H9 (cell line): ENCODE measurements at regions not wholly inside any gene's neighbourhood (a gene's known extent, or its start where the extent isn't known, plus 50 kb on each side); places are given as distances from the start of the nearest gene placed in this dataset.

Source experiments
- DNase-seq: peaks from one replicate; pipeline ENCODE4 v3.0.0-alpha.2; 2017
- H2AFZ ChIP-seq: one replicate; pipeline ENCODE4 v1.6.1; 2013; ENCODE audit warnings: mild to moderate bottlenecking, low read length, control low read depth, moderate library complexity
- H2AK5ac ChIP-seq: 2 replicates; pipeline ENCODE4 v1.6.1; 2013; ENCODE audit warnings: low read length, control low read depth, mixed read lengths; ENCODE audit not compliant: insufficient read length
- H2BK120ac ChIP-seq: one replicate; pipeline ENCODE4 v1.6.1; 2013; ENCODE audit warnings: low read depth, mild to moderate bottlenecking, low read length, control low read depth, inconsistent platforms; ENCODE audit not compliant: poor library complexity, severe bottlenecking
- H2BK12ac ChIP-seq: 2 replicates; pipeline ENCODE4 v1.6.1; 2013; ENCODE audit warnings: low read length, control low read depth, mixed read lengths, low read depth; ENCODE audit not compliant: insufficient read length
- H2BK15ac ChIP-seq: 2 replicates; pipeline ENCODE4 v1.6.1; 2013; ENCODE audit warnings: low read depth, low read length, control low read depth
- H2BK20ac ChIP-seq: one replicate; pipeline ENCODE4 v1.6.1; 2013; ENCODE audit warnings: low read depth, mild to moderate bottlenecking, low read length, control low read depth, inconsistent platforms; ENCODE audit not compliant: poor library complexity, severe bottlenecking
- H2BK5ac ChIP-seq: 2 replicates; pipeline ENCODE4 v1.6.1; 2013; ENCODE audit warnings: low read length, control low read depth, mixed read lengths; ENCODE audit not compliant: insufficient read length
- H3K14ac ChIP-seq: 2 replicates; pipeline ENCODE4 v1.6.1; 2013; ENCODE audit warnings: low read length, control low read depth; ENCODE audit not compliant: insufficient read depth
- H3K18ac ChIP-seq: 2 replicates; pipeline ENCODE4 v1.6.1; 2013; ENCODE audit warnings: low read depth, mild to moderate bottlenecking, mixed read lengths, low read length, control low read depth; ENCODE audit not compliant: insufficient read length
- H3K23ac ChIP-seq: 2 replicates; pipeline ENCODE4 v1.6.1; 2013; ENCODE audit warnings: low read length, control low read depth, mixed read lengths, low read depth; ENCODE audit not compliant: insufficient read length
- H3K23me2 ChIP-seq: 2 replicates; pipeline ENCODE4 v1.6.1; 2013; ENCODE audit warnings: low read depth, mild to moderate bottlenecking, mixed read lengths, low read length, control low read depth; ENCODE audit not compliant: insufficient read length, poor library complexity, severe bottlenecking
- H3K27ac ChIP-seq: 2 replicates; pipeline ENCODE4 v1.5.1; 2013; ENCODE audit warnings: low read length, control low read depth, mixed read lengths, low read depth; ENCODE audit not compliant: insufficient read length
- H3K27me3 ChIP-seq: 2 replicates; pipeline ENCODE4 v1.6.1; 2013; ENCODE audit warnings: low read length, control low read depth, inconsistent platforms; ENCODE audit not compliant: insufficient read depth
- H3K4ac ChIP-seq: 2 replicates; pipeline ENCODE4 v1.6.1; 2013; ENCODE audit warnings: low read depth, mild to moderate bottlenecking, control low read depth, inconsistent platforms, low read length, moderate library complexity
- H3K4me1 ChIP-seq: 2 replicates; pipeline ENCODE4 v1.6.1; 2013; ENCODE audit warnings: low read length, control low read depth, inconsistent platforms; ENCODE audit not compliant: insufficient read depth
- H3K4me2 ChIP-seq: 2 replicates; pipeline ENCODE4 v1.6.1; 2013; ENCODE audit warnings: low read length, control low read depth, mixed read lengths; ENCODE audit not compliant: insufficient read length, insufficient read depth
- H3K56ac ChIP-seq: 2 replicates; pipeline ENCODE4 v1.6.1; 2013; ENCODE audit warnings: low read depth, mild to moderate bottlenecking, mixed read lengths, low read length, control low read depth; ENCODE audit not compliant: insufficient read length
- H3K79me1 ChIP-seq: 2 replicates; pipeline ENCODE4 v1.6.1; 2013; ENCODE audit warnings: low read depth, mild to moderate bottlenecking, moderate library complexity, low read length, control low read depth, inconsistent platforms; ENCODE audit not compliant: insufficient read depth, poor library complexity, severe bottlenecking
- H3K79me2 ChIP-seq: 2 replicates; pipeline ENCODE4 v1.6.1; 2013; ENCODE audit warnings: low read length, control low read depth, inconsistent platforms; ENCODE audit not compliant: insufficient read depth
- H3K9ac ChIP-seq: 2 replicates; pipeline ENCODE4 v1.6.1; 2013; ENCODE audit warnings: low read length, control low read depth, mixed read lengths; ENCODE audit not compliant: insufficient read length; ENCODE audit errors: extremely low read depth
- H3K9me3 ChIP-seq: one replicate; pipeline ENCODE4 v1.6.1; 2013; ENCODE audit warnings: low read depth, low read length, inconsistent platforms; ENCODE audit not compliant: control insufficient read depth
- H3T11ph ChIP-seq: one replicate; pipeline ENCODE4 v1.6.1; 2013; ENCODE audit warnings: mild to moderate bottlenecking, low read length, control low read depth, inconsistent platforms
- H4K20me1 ChIP-seq: one replicate; pipeline ENCODE4 v1.6.1; 2013; ENCODE audit not compliant: control insufficient read depth, insufficient read length, insufficient read depth
- H4K5ac ChIP-seq: 2 replicates; pipeline ENCODE4 v1.6.1; 2013; ENCODE audit warnings: low read depth, mild to moderate bottlenecking, mixed read lengths, low read length, control low read depth; ENCODE audit not compliant: insufficient read length
- H4K8ac ChIP-seq: replicated peaks from 2 replicates; pipeline ENCODE4 v1.6.1; 2013; ENCODE audit warnings: low read length, control low read depth, mixed read lengths, low read depth; ENCODE audit not compliant: insufficient read length
- H4K91ac ChIP-seq: 2 replicates; pipeline ENCODE4 v1.6.1; 2013; ENCODE audit warnings: low read depth, mild to moderate bottlenecking, moderate library complexity, mixed read lengths, low read length, control low read depth; ENCODE audit not compliant: insufficient read length
- H3K27ac Mint-ChIP-seq, 3 experiments: 2 replicates in 2 of 3; 3 replicates in 1 of 3; pipeline ENCODE4 v1.8.0; 2020 to 2021; ENCODE audit warnings: mixed read lengths in 3 of 3, mild to moderate bottlenecking in 1 of 3, moderate library complexity in 1 of 3
- H3K27me3 Mint-ChIP-seq: 2 replicates; pipeline ENCODE4 v1.8.0; 2021; ENCODE audit warnings: low read depth, mild to moderate bottlenecking, moderate library complexity, mixed read lengths
- H3K36me3 Mint-ChIP-seq, 3 experiments: 2 replicates in 2 of 3; 3 replicates in 1 of 3; pipeline ENCODE4 v1.8.0; 2020 to 2021; ENCODE audit warnings: low read depth in 3 of 3, mixed read lengths in 3 of 3; ENCODE audit not compliant: insufficient read depth in 1 of 3
- H3K4me1 Mint-ChIP-seq, 2 experiments: 2 replicates each; pipeline ENCODE4 v1.8.0; 2020; ENCODE audit warnings: mixed read lengths in 2 of 2
- H3K4me3 Mint-ChIP-seq, 2 experiments: 2 replicates in 1 of 2; 3 replicates in 1 of 2; pipeline ENCODE4 v1.8.0; 2020 to 2021; ENCODE audit warnings: mild to moderate bottlenecking in 2 of 2, mixed read lengths in 2 of 2, moderate library complexity in 1 of 2
- H3K9me3 Mint-ChIP-seq, 2 experiments: 2 replicates in 1 of 2; 3 replicates in 1 of 2; pipeline ENCODE4 v1.8.0; 2020; ENCODE audit warnings: mild to moderate bottlenecking in 2 of 2, mixed read lengths in 2 of 2, moderate library complexity in 1 of 2
- WGBS: extraction: QIAGEN DNeasy Blood & Tissue Kit; methylation state at CpG from one replicate; pipeline ENCODE4 v1.1.7; 2013; ENCODE audit warnings: missing lambda C conversion rate, low lambda C conversion rate, mixed read lengths; ENCODE audit not compliant: insufficient read length; ENCODE audit errors: extremely low coverage; 5-methylcytosine and 5-hydroxymethylcytosine counted together
- TF ChIP-seq, protein P1 (sequence below): fragments of 200-600 bp; sonication (generic); conservative IDR thresholded peaks from 3 replicates; pipeline ENCODE4 v1.8.0; 2021; ENCODE audit warnings: antibody characterized with exemption, mild to moderate bottlenecking

- H2AFZ ChIP-seq = no peak overlapping the region
- no peak overlapping the region for H3K9ac ChIP-seq
- no peaks in the 10 kb centered on the region for H4K20me1 ChIP-seq
- no peaks in the 10 kb centered on the region for H3K4me1 ChIP-seq
- H3K23me2 ChIP-seq = no peaks in the 10 kb centered on the region
- no peak overlapping the region for H2BK120ac ChIP-seq
- H3K56ac ChIP-seq = no peak overlapping the region
- 0 out of 2 replicates have a peak, but pooled peaks cover 1% of the 10 kb centered on the region for H3K27me3 Mint-ChIP-seq
- H4K5ac ChIP-seq = no peak overlapping the region
- H2AK5ac ChIP-seq = no peak overlapping the region
- no peak overlapping the region; a peak in 1 of 7 replicates for H3K27ac Mint-ChIP-seq
- H3K27ac ChIP-seq = no peak overlapping the region
- H3K9me3 ChIP-seq = no peaks in the 10 kb centered on the region
- H2BK5ac ChIP-seq = no peak overlapping the region
- WGBS = no CpG with 5 or more reads among the region's 1 CpG
- no peaks in the 10 kb centered on the region for H3K36me3 Mint-ChIP-seq
- no peak overlapping the region for H3K4me3 Mint-ChIP-seq
- H3K79me1 ChIP-seq = no peaks in the 10 kb centered on the region
- H3K4me1 Mint-ChIP-seq = no peaks in the 10 kb centered on the region
- no peak overlapping the region for H3K23ac ChIP-seq
- H3K18ac ChIP-seq = no peak overlapping the region
- no peak overlapping the region for H2BK12ac ChIP-seq
- no peaks in the 10 kb centered on the region; a peak in 1 of 5 replicates for H3K9me3 Mint-ChIP-seq
- no peak overlapping the region for H3K4me2 ChIP-seq
- no peak overlapping the region for H3T11ph ChIP-seq
- no peak for DNase-seq
- no peaks in the 10 kb centered on the region for H3K79me2 ChIP-seq
- no peak overlapping the region for H2BK20ac ChIP-seq
- TF ChIP-seq, protein P1, sequence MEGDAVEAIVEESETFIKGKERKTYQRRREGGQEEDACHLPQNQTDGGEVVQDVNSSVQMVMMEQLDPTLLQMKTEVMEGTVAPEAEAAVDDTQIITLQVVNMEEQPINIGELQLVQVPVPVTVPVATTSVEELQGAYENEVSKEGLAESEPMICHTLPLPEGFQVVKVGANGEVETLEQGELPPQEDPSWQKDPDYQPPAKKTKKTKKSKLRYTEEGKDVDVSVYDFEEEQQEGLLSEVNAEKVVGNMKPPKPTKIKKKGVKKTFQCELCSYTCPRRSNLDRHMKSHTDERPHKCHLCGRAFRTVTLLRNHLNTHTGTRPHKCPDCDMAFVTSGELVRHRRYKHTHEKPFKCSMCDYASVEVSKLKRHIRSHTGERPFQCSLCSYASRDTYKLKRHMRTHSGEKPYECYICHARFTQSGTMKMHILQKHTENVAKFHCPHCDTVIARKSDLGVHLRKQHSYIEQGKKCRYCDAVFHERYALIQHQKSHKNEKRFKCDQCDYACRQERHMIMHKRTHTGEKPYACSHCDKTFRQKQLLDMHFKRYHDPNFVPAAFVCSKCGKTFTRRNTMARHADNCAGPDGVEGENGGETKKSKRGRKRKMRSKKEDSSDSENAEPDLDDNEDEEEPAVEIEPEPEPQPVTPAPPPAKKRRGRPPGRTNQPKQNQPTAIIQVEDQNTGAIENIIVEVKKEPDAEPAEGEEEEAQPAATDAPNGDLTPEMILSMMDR = no peak
- H2BK15ac ChIP-seq = no peak overlapping the region
- no peak overlapping the region for H4K91ac ChIP-seq
- no peak overlapping the region for H3K4ac ChIP-seq
- H3K27me3 ChIP-seq = no peaks in the 10 kb centered on the region
- H3K14ac ChIP-seq = no peak overlapping the region
- H4K8ac ChIP-seq = no peak overlapping the region
Observed at GRCh38 chr11:22079133-22079872, 113.6 kb upstream of the ANO5 start.
